Gastrocnemius medialis (tissue), 4 donors: ENCODE measurements at regions not wholly inside any gene's neighbourhood (a gene's known extent, or its start where the extent isn't known, plus 50 kb on each side); places are given as distances from the start of the nearest gene placed in this dataset.

Source experiments
- ATAC-seq, 2 donors: fragments of 150-250 bp; one replicate each; pipeline ENCODE4 v1.9.1; 2016
- DNase-seq, 2 donors: peaks; one replicate each; pipeline ENCODE4 v3.0.0-alpha.2; 2019
- H3K27ac ChIP-seq, 4 donors: fragments of 200-600 bp; sonication (generic); 1 replicate in 1 of 4; 2 replicates in 3 of 4; pipeline ENCODE4 v1.5.1; 2016 to 2018; ENCODE audit warnings: mild to moderate bottlenecking in 2 of 4, moderate library complexity in 1 of 4
- H3K27me3 ChIP-seq, 3 donors: fragments of 200-600 bp; sonication (generic) in 2 of 3; 1 replicate in 1 of 3; 2 replicates in 2 of 3; pipeline versions ENCODE4 v1.5.1 to v1.6.0; 2016 to 2019; ENCODE audit warnings: mild to moderate bottlenecking in 1 of 3, moderate library complexity in 1 of 3
- H3K36me3 ChIP-seq, 2 donors: fragments of 200-600 bp; sonication (generic) in 1 of 2; one replicate each; pipeline ENCODE4 v1.5.1; 2017 to 2018
- H3K4me1 ChIP-seq, 2 donors: fragments of 200-600 bp; sonication (generic) in 1 of 2; one replicate each; pipeline ENCODE4 v1.5.1; 2016 to 2017; ENCODE audit warnings: mild to moderate bottlenecking in 2 of 2
- H3K4me3 ChIP-seq, 4 donors: fragments of 200-600 bp; sonication (generic) in 3 of 4; 1 replicate in 1 of 4; 2 replicates in 3 of 4; pipeline ENCODE4 v1.5.1; 2016 to 2019; ENCODE audit warnings: mild to moderate bottlenecking in 2 of 4
- H3K9me3 ChIP-seq, 3 donors: fragments of 200-600 bp; sonication (generic) in 2 of 3; 1 replicate in 1 of 3; 2 replicates in 2 of 3; pipeline ENCODE4 v1.5.1; 2016 to 2019
- POLR2A ChIP-seq, 2 donors: fragments of 450-650 bp; IDR thresholded peaks; one replicate each; pipeline ENCODE4 v1.6.1; 2017; ENCODE audit warnings: antibody characterized with exemption in 2 of 2, mild to moderate bottlenecking in 2 of 2, moderate library complexity in 2 of 2
- in situ Hi-C, 4 donors: fragments of 200-750 bp; cut with MboI; loops; one replicate each; pipeline versions ENCODE4 v1.15.0 to v1.8.0; 2017; ENCODE audit warnings: low sequenced_read_pairs in 4 of 4
- intact Hi-C: fragments of 100-400 bp; cut with DNase I; formaldehyde crosslinking; loops from one replicate; pipeline ENCODE4 v1.15.1; 2023; ENCODE audit warnings: low total_unique reads
- TF ChIP-seq, protein P1 (sequence below), 5 experiments: fragments of 450-650 bp in 3 of 5; fragments of 200-600 bp in 2 of 5; sonication (generic) in 2 of 5; IDR thresholded peaks in 4 of 5; conservative IDR thresholded peaks in 1 of 5; 1 replicate in 4 of 5; 2 replicates in 1 of 5; pipeline ENCODE4 v1.5.1; 2016 to 2019; ENCODE audit warnings: antibody characterized with exemption in 5 of 5, mild to moderate bottlenecking in 3 of 5, moderate library complexity in 3 of 5

DNA sequence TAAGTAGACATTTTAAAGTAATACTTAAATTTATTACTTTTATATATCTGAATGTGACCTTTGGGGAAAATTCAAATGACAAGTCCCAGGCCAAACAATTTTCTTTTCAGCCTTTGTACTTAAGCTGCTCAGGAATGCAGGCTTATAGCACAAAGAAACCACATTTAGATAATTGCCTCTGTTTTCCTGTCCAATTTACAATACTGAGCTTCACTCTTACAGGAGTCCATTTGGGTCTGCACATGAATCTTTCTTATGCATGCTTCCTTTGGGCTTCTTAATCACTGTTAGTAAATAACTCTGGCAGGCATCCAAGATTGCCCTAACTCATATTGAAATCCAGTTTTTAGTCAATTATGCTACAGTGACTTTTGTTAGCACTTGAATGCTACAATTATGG is 459.4 kb upstream of the TGFBR2 start:
- H3K36me3 ChIP-seq: no peaks in the 10 kb centered on the region
- H3K27me3 ChIP-seq: no peaks in the 10 kb centered on the region
- H3K4me3 ChIP-seq: no peak overlapping the region
- TF ChIP-seq, protein P1, sequence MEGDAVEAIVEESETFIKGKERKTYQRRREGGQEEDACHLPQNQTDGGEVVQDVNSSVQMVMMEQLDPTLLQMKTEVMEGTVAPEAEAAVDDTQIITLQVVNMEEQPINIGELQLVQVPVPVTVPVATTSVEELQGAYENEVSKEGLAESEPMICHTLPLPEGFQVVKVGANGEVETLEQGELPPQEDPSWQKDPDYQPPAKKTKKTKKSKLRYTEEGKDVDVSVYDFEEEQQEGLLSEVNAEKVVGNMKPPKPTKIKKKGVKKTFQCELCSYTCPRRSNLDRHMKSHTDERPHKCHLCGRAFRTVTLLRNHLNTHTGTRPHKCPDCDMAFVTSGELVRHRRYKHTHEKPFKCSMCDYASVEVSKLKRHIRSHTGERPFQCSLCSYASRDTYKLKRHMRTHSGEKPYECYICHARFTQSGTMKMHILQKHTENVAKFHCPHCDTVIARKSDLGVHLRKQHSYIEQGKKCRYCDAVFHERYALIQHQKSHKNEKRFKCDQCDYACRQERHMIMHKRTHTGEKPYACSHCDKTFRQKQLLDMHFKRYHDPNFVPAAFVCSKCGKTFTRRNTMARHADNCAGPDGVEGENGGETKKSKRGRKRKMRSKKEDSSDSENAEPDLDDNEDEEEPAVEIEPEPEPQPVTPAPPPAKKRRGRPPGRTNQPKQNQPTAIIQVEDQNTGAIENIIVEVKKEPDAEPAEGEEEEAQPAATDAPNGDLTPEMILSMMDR (IDR thresholded peaks at IDR 0.05 in 4 of 5, conservative IDR thresholded peaks at IDR 0.05 in 1 of 5): no peak
- TF ChIP-seq POLR2A (IDR thresholded peaks at IDR 0.05): no peak
- in situ Hi-C loops: no loop called here
- H3K27ac ChIP-seq: no peak overlapping the region
- intact Hi-C loops: no loop called here
- no peaks in the 10 kb centered on the region for H3K4me1 ChIP-seq
- DNase-seq (no peak), ATAC-seq (no peak)
- no peaks in the 10 kb centered on the region for H3K9me3 ChIP-seq

DNA sequence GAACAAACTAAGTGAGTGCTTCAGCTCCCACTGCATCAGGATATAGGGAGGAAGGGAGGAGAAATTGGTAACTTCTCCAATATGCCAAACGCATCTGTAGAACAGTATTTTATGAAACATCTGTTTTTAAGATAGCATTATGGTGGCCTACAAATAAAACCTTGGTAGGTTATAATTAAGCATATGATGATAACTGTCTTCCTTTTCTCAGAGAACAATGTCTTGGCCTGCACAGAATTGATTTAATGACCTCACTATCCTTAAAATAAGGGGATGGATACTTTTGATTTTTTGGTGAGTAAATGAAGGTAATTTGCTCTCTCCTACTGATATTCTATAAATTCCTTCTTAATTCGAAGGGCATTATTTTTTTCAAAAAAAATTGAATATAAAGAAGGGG is 451.5 kb upstream of the TGFBR2 start:
- intact Hi-C loops (no loop called here), in situ Hi-C loops (no loop called here)
- H3K9me3 ChIP-seq: no peaks in the 10 kb centered on the region
- TF ChIP-seq, protein P1 (IDR thresholded peaks at IDR 0.05 in 4 of 5, conservative IDR thresholded peaks at IDR 0.05 in 1 of 5): no peak
- no peak for TF ChIP-seq POLR2A (IDR thresholded peaks at IDR 0.05)
- no peak for DNase-seq
- H3K36me3 ChIP-seq: no peaks in the 10 kb centered on the region
- H3K4me3 ChIP-seq: no peak overlapping the region
- no peak for ATAC-seq
- no peaks in the 10 kb centered on the region for H3K27me3 ChIP-seq
- no peaks in the 10 kb centered on the region for H3K4me1 ChIP-seq
- H3K27ac ChIP-seq: no peak overlapping the region

DNA sequence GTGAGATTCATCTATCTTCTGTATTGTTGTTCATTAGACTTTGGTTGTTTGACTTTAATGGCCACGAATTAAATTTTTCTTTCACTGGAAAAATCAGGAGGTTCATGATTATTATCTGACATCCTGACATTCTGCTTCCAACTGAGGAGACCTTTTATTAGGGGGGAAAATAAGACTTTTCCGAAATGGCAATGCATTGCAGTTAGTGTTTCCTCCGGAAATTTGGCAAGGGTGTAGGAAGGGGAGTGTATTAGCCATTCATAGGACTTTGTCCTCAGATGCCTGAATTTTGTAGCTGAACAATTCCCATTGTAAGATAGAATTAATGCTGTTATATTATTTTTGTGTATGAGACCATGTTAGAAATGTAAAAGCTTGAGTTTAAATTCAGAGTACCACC is 450.6 kb upstream of the TGFBR2 start:
- intact Hi-C loops (no loop called here), in situ Hi-C loops (no loop called here)
- no peak for ATAC-seq
- Histone ChIP-seq H3K4me3 (no peak overlapping the region), H3K27ac (no peak overlapping the region), H3K27me3 (no peaks in the 10 kb centered on the region), H3K36me3 (no peaks in the 10 kb centered on the region), H3K9me3 (no peaks in the 10 kb centered on the region), H3K4me1 (no peaks in the 10 kb centered on the region)
- DNase-seq: no peak
- TF ChIP-seq POLR2A (IDR thresholded peaks at IDR 0.05): no peak
- TF ChIP-seq, protein P1 (IDR thresholded peaks at IDR 0.05 in 4 of 5, conservative IDR thresholded peaks at IDR 0.05 in 1 of 5): no peak

DNA sequence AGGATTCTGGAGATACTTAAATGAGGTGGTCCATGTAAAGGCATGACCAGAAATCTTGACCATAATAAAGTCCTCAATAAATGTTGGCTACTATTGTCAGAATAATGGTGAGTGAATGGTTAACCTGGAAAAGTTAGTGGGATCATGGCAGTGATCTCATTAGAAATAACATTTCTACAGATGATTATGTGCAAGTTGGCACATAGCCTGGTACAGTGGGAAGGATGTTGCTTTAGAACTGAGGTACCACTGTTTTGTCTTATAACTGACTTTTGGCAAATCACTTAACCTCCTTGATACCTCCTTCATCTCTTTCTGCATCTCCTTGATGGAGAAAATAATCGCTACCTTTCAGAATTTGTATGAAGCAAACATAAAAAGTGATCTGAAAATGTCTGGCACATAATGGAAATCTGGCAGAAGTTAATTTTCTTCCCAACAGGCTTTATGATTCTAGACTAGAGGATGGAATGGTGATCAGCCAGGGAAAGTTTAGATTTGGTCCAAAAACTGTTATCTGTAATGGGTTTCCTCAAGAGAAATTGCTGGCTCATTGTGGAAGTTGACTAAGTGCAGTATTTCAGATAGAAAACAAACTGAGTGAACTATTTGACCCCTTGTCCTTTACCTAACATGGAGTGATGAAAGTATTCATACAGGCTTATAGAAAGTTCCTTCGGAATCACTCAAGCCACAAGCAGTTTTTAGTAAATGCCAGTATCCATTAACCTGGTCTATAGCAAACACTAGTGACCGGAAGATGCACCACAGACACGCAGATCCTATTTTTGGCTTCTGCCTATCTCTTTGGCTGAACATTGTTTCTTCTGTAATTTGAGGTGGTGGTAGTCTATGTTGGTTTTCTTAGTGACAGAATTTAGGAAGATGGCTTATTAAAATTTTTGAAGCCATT is 449.6 kb upstream of the TGFBR2 start:
- Histone ChIP-seq H3K36me3 (no peaks in the 10 kb centered on the region), H3K27me3 (no peaks in the 10 kb centered on the region), H3K27ac (no peak overlapping the region), H3K4me3 (no peak overlapping the region), H3K4me1 (no peaks in the 10 kb centered on the region), H3K9me3 (no peaks in the 10 kb centered on the region)
- ATAC-seq: no peak
- TF ChIP-seq, protein P1 (IDR thresholded peaks at IDR 0.05 in 4 of 5, conservative IDR thresholded peaks at IDR 0.05 in 1 of 5): no peak
- no peak for TF ChIP-seq POLR2A (IDR thresholded peaks at IDR 0.05)
- no peak for DNase-seq
- intact Hi-C loops (no loop called here), in situ Hi-C loops (no loop called here)
